Muscle of arm (tissue), 1 donor: ENCODE measurements at regions not wholly inside any gene's neighbourhood (a gene's known extent, or its start where the extent isn't known, plus 50 kb on each side); places are given as distances from the start of the nearest gene placed in this dataset.

ENCODE experiments used
- DNase-seq: peaks from one replicate; pipeline ENCODE4 v3.0.0-alpha.2; 2013

DNA sequence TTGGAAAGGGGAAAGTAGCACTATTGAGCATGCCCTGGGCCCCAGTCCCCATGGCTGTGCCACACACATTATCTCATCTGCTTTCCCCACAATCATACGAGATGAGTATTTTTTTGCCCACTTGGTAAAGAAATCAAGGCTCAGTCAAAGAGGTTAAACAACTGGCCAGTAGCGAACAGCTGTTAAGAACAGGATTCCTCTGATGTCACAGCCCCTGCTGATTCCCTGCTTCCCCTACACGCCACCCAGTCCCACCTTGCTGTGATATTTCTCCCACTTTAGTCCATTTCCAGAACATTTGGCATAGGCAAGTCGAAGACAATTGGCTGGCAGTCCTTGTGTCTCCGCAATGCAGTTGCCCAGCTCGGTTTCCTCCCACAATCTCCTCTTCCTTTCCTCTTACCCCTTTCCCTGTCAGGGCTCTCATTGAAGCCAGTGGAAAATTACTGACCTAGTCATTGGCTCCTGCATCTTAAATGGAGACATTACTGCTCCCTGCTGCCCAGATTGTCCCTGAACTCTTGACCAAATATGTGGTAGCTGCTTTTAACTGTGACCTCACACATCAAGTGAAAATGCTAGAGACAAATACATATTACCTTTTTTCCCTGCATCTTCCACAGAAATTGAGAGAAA lies 56.5 kb upstream of the EEPD1 start:
- DNase-seq = no peak

DNA sequence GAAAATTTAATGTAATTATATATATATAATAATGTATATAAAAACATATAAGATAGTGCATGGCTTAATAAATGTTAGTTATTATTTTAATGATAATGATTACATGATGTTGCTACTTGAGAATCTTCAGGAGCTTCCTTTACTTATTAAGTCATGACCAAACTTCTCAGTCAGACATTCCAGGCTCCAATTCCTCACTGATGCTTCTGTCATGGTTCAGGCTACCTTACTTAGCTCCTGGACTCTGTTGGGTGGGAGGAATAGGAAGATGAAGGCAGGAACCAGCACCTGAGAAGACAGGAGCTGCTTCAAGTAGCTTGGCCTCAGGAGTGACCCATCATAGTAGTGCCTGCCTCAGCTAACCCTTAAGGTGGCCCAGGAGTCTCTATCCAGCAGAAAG lies 55.0 kb upstream of the EEPD1 start:
- DNase-seq = no peak

DNA sequence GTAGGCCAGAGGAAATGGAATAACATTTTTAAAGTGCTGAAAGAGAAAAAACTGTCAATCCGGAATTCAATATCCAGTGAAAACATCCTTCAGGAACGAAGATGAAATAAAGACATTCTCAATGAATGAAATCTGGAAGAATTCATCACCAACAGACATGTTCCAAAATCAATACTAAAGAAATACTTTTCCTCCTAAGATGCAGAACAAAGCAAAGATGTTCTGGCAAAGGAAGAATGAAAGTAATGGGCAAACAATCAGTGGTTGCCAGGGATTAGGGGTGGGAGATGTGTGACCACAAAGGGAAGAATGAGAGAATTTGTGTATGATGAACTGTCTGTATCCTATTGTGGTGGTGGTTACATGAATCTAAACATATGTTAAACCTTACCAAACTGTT lies 52.8 kb upstream of the EEPD1 start:
- no peak for DNase-seq

DNA sequence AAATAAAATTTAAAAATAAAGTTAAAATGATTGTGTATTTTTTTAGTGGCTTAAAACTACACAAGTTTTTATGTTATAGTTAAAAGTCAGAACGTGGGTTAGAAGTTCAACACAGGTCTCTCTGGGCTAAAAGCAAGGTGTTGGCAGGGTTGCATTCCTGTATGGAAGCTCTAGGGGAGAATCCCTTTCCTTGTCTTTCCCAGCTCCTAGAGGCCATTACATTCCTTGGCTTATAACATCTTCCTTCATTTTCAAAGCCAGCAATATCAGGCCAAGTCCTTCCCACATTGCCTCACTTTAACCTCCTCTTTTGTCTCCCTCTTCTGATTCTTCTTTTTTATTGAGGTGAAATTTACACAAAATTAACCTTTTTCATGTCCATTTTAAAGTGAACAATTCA lies 52.4 kb upstream of the EEPD1 start:
- DNase-seq = peak; percentile 24
